NB4 (cell line): ENCODE measurements at regions not wholly inside any gene's neighbourhood (a gene's known extent, or its start where the extent isn't known, plus 50 kb on each side); places are given as distances from the start of the nearest gene placed in this dataset.

Experiments used
- CTCF ChIP-seq: IDR thresholded peaks from one replicate; pipeline ENCODE4 v1.5.1; 2012; ENCODE audit warnings: low read depth, low read length
- POLR2A ChIP-seq: IDR thresholded peaks from 2 replicates; pipeline ENCODE4 v1.6.1; 2011; ENCODE audit warnings: mild to moderate bottlenecking; ENCODE audit not compliant: insufficient read length; ENCODE audit errors: extremely low read depth
- TF ChIP-seq, protein P1 (sequence below): IDR thresholded peaks from 2 replicates; pipeline ENCODE4 v1.6.1; 2011; ENCODE audit warnings: low read depth, low read length

DNA sequence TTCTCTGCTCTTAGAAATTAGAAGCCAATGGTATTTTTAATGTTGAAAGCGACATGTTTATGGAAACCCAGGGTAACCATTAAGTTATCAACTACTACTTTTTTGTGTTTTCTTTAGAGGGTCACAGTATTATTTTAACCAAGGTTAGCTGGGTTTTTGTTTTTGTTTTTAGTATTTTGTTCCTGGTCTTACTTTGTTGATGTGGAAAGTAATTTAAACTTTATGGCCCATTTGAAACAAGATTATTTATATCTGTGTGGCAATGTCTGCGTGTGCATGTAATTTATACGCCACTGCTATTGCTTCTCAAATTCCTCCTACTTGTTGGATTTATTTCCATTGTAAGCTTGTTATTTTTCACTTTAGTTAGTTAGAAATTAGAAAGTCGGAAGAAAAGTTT is 722.1 kb upstream of the NR2F2 start:
- TF ChIP-seq CTCF: no peak
- no peak for TF ChIP-seq POLR2A
- TF ChIP-seq, protein P1, sequence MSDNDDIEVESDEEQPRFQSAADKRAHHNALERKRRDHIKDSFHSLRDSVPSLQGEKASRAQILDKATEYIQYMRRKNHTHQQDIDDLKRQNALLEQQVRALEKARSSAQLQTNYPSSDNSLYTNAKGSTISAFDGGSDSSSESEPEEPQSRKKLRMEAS: no peak
